ENCODE measurements at regions not wholly inside any gene's neighbourhood (a gene's known extent, or its start where the extent isn't known, plus 50 kb on each side); places are given as distances from the start of the nearest gene placed in this dataset.

DNA sequence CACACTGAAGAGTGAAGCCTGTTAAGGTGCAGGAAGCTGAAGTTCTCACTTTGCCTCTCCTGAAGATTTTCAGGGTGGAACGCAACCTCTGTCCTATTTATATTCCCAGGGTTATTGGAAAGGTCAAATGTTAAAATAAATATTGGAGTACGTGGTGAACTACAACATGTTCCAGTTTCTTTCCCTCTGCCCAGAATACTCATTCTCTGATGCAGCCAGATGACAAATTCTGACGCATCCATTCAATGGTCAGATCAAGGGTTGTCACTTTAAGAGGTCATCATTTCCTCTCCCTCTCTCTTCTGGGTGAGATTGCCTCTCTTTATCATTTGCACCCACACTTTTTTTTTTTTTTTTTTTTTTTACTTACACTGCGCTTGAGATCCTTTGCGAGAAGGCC is 277.1 kb downstream of the BRINP1 start:
- no peak for DNase-seq (ENCODE audit: low read depth)

DNA sequence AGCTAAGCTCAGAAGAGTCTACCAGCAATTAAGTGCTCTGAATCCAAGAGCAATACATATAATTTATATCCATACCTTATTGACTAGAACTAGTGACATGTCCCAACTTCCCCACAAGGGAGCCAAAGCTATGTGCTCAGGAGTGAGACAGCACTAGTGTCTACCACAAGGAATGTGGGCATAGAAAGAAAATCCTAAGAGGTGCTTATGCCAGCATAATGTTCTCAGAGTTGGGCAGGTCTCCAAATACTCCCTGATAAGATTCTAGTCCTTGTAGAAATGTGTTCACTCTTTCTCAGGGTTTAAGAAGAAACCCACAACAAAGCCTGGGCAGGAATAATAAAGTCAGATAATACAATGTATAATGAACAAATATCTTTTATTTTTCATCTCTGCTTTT is 275.1 kb downstream of the BRINP1 start:
- DNase-seq (ENCODE audit: low read depth): no peak

DNA sequence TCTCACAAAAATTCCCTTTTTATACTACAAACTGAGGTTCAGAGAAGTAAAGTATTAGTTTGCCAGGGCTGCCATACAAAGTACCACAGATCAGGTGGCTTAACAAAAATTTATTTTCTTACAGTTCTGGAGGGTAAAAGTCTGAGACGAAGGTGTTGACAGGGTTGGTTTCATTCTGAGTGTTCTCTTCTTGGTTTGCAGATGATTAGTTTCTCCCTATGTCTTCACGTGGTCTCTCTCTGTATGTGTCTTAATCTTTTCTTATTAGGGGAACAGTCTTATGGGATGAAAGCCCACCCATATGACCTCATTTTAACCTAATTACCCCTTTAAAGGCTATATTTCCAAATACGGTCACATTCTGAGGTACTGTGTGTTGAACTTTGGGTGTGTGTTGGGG is 274.2 kb downstream of the BRINP1 start:
- no peak for DNase-seq (ENCODE audit: low read depth)

- DNase-seq (ENCODE audit: low read depth): no peak
These were observed 268.2 kb downstream of the BRINP1 start for GRCh38 chr9:119101048-119101447.

DNA sequence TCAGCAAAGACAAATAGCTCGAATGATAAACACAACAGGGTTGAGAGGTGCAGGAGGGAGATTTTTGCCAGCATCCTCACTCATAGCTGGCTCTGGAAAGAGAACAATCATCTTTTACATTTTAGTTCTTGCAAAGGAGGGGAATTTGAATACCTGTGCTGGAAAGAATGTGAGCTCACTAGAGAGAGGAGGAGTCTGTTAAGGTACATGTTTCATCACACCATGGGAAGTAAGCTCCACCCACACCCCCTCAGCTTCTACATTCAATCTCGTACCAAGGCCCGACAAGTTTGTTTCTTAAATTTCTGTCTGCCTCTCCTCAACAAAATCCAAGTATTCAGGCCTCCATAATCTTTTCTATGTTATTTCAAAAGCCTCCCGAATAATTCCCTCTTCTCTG is 254.6 kb downstream of the BRINP1 start:
- DNase-seq (ENCODE audit: low read depth): no peak

All from HS-27A (cell line).